BJ (cell line): ENCODE measurements at regions not wholly inside any gene's neighbourhood (a gene's known extent, or its start where the extent isn't known, plus 50 kb on each side); places are given as distances from the start of the nearest gene placed in this dataset.

ENCODE experiments used
- CTCF ChIA-PET: fragments of 350-600 bp; formaldehyde crosslinking; extraction: SDS; loops from one replicate; lab custom pipeline; 2021; ENCODE audit warnings: antibody characterized with exemption, inconsistent platforms; lab: Yijun Ruan, JAX
- POLR2A ChIA-PET: fragments of 300-600 bp; sonication (Branson Sonifier 250); formaldehyde crosslinking; extraction: SDS; loops from one replicate; lab custom pipeline; 2021; ENCODE audit warnings: antibody characterized with exemption; lab: Charles Lee
- DNase-seq: peaks from one replicate; pipeline ENCODE4 v3.0.0-alpha.2; 2011; ENCODE audit warnings: low read depth
- H3K27me3 ChIP-seq: 2 replicates; pipeline ENCODE4 v1.6.0; 2011; ENCODE audit warnings: low read length; ENCODE audit not compliant: control insufficient read depth, insufficient read depth
- H3K36me3 ChIP-seq: 2 replicates; pipeline ENCODE4 v1.5.1; 2011; ENCODE audit warnings: low read length; ENCODE audit not compliant: control insufficient read depth, insufficient read depth
- H3K4me3 ChIP-seq: 2 replicates; pipeline ENCODE4 v1.5.1; 2011; ENCODE audit warnings: low read depth, mild to moderate bottlenecking, control low read depth, low read length
- TF ChIP-seq, protein P1 (sequence below): IDR thresholded peaks from 2 replicates; pipeline ENCODE4 v1.5.1; 2011; ENCODE audit warnings: low read depth, mild to moderate bottlenecking, control low read depth, inconsistent platforms, low read length, moderate library complexity; ENCODE audit not compliant: insufficient read depth

GRCh38 chr3:18716821-18717220, 291.7 kb upstream of the SATB1 start:
- TF ChIP-seq, protein P1, sequence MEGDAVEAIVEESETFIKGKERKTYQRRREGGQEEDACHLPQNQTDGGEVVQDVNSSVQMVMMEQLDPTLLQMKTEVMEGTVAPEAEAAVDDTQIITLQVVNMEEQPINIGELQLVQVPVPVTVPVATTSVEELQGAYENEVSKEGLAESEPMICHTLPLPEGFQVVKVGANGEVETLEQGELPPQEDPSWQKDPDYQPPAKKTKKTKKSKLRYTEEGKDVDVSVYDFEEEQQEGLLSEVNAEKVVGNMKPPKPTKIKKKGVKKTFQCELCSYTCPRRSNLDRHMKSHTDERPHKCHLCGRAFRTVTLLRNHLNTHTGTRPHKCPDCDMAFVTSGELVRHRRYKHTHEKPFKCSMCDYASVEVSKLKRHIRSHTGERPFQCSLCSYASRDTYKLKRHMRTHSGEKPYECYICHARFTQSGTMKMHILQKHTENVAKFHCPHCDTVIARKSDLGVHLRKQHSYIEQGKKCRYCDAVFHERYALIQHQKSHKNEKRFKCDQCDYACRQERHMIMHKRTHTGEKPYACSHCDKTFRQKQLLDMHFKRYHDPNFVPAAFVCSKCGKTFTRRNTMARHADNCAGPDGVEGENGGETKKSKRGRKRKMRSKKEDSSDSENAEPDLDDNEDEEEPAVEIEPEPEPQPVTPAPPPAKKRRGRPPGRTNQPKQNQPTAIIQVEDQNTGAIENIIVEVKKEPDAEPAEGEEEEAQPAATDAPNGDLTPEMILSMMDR = no peak
- POLR2A ChIA-PET = no interaction called here
- H3K4me3 ChIP-seq = no peak overlapping the region
- no peaks in the 10 kb centered on the region for H3K27me3 ChIP-seq
- H3K36me3 ChIP-seq = no peaks in the 10 kb centered on the region
- CTCF ChIA-PET = no interaction called here
- DNase-seq = no peak

DNA sequence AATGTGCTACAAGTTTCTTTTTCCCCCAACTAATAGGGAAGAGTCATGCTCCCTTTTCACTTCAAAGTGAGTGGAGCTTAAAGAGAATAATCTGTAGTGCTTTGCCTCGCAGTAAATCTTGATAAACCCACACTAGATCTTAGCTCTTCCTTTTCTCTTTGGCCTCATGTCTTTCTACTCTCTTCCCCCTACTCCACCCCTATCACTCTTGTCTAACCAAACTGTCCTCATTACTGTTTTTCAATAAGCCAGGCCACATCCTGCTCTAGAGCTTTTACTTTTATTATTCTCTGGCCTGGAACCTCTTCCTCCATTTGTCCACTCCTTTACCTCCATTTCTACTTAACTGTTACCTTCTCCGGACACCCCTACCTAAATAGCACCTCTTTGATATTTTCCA, 291.0 kb upstream of the SATB1 start:
- TF ChIP-seq, protein P1 = no peak

DNA sequence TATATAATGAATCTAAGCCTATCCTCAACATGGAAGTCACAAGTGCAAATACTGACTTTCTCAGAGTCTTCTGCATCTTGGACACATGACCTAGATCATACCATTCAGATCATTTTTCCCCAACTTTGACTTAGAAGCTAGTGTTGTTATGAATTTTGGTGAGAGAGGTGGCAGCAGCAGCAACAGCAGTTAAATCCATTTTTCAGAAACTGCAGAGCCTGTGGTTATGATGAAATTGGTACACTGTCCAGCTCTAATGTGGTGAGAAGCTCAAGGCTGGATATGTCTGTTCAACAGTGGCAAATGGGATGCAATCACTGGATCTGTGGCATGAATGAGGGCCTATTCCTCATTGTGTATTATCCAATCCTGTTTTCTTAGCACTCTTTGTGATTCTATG, 290.1 kb upstream of the SATB1 start:
- POLR2A ChIA-PET = no interaction called here
- Histone ChIP-seq H3K36me3 (no peaks in the 10 kb centered on the region), H3K27me3 (no peaks in the 10 kb centered on the region), H3K4me3 (no peak overlapping the region)
- CTCF ChIA-PET = no interaction called here
- TF ChIP-seq, protein P1 = no peak
- DNase-seq = no peak

More for the DNA sequence above, 291.0 kb upstream of the SATB1 start:
- CTCF ChIA-PET = no interaction called here
- DNase-seq = no peak
- Histone ChIP-seq H3K27me3 (no peaks in the 10 kb centered on the region), H3K36me3 (no peaks in the 10 kb centered on the region), H3K4me3 (no peak overlapping the region)
- POLR2A ChIA-PET = no interaction called here

DNA sequence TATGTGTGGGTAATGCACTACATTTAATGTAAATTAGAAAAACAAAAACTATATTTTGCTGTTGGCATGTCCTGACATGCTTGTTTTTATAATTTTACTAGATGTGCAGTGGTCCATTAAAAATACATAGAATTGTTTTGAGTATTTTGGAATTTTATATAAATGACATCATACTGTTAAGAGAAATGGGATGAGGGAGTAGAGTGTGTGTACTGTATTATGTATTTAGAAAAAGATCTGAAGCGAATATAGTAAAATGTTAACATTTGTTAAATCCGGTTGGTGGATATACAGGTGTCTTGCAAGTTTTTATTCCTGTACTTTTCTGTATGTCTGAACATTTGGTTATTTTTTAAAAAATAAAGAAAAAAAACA, 288.4 kb upstream of the SATB1 start:
- CTCF ChIA-PET = no interaction called here

GRCh38 chr3:18712713-18713576, 287.8 kb upstream of the SATB1 start:
- H3K36me3 ChIP-seq = no peaks in the 10 kb centered on the region
- ChIA-PET POLR2A (no interaction called here), CTCF (no interaction called here)
- DNase-seq = no peak
- no peaks in the 10 kb centered on the region for H3K27me3 ChIP-seq
- no peak overlapping the region for H3K4me3 ChIP-seq
- TF ChIP-seq, protein P1 = no peak

More for the DNA sequence above, 288.4 kb upstream of the SATB1 start:
- no peak for DNase-seq
- Histone ChIP-seq H3K4me3 (no peak overlapping the region), H3K27me3 (no peaks in the 10 kb centered on the region), H3K36me3 (no peaks in the 10 kb centered on the region)
- POLR2A ChIA-PET = no interaction called here
- TF ChIP-seq, protein P1 = no peak
